K562 (cell line): ENCODE measurements at regions not wholly inside any gene's neighbourhood (a gene's known extent, or its start where the extent isn't known, plus 50 kb on each side); places are given as distances from the start of the nearest gene placed in this dataset.
A peak's percentile ranks its signal among the peaks of the same experiment; 100 is the strongest.

Experiments
- ATAC-seq: fragments of 200-7000 bp; cut with Tn5 transposase; 3 replicates; pipeline ENCODE4 v1.9.1; 2020; ENCODE audit warnings: moderate library complexity
- BruUV-seq: library from RNA; stranded (reverse); fragments of 400-500 nt; replicated peaks from 2 replicates; lab custom pipeline; 2021; lab: Mats Ljungman, UMichigan
- CTCF ChIA-PET: fragments of 300-600 bp; formaldehyde crosslinking; extraction: SDS; loops from one replicate; lab custom pipeline; 2021; ENCODE audit warnings: low intra/inter-chr PET ratio; lab: Yijun Ruan, JAX
- POLR2A ChIA-PET: fragments of 300-600, 350-650 bp; sonication (Branson Sonifier 250); formaldehyde crosslinking; extraction: SDS; loops from one replicate; lab custom pipeline; 2021; ENCODE audit warnings: antibody characterized with exemption, inconsistent platforms; lab: Yijun Ruan, JAX
- DNase-seq, 4 experiments: peaks; one replicate each; pipeline versions ENCODE4 v3.0.0 to v3.0.0-alpha.2; 2011 to 2018; ENCODE audit warnings: low spot score in 3 of 4, mixed read lengths in 3 of 4; ENCODE audit errors: extremely low read depth in 1 of 4
- FAIRE-seq: peaks from 2 replicates; lab custom pipeline; 2011; peaks lifted over from hg19 to GRCh38; lab: Jason Lieb, UNC
- H2AFZ ChIP-seq: 2 replicates; pipeline ENCODE4 v1.6.0; 2011; ENCODE audit warnings: low read depth, low read length, control low read depth, inconsistent platforms
- H3K27ac ChIP-seq: fragments of 200-600 bp; 3 replicates; pipeline ENCODE4 v1.8.0; 2011; ENCODE audit warnings: low read depth, mild to moderate bottlenecking, control low read depth, inconsistent platforms, low read length, moderate library complexity, mixed read lengths; ENCODE audit errors: extremely low read depth
- H3K27me3 ChIP-seq, 2 experiments: fragments of 300-600 bp in 1 of 2; 2 replicates in 1 of 2; 3 replicates in 1 of 2; pipeline versions ENCODE4 v1.6.0 to v1.8.0; 2011; ENCODE audit warnings: inconsistent platforms in 2 of 2, low read length in 2 of 2, mild to moderate bottlenecking in 1 of 2, mixed read lengths in 1 of 2, moderate library complexity in 1 of 2; ENCODE audit not compliant: control insufficient read depth in 2 of 2, insufficient read depth in 2 of 2
- H3K36me3 ChIP-seq: fragments of 300-600 bp; 3 replicates; pipeline ENCODE4 v1.8.0; 2011; ENCODE audit warnings: mild to moderate bottlenecking, low read length, inconsistent platforms; ENCODE audit not compliant: control insufficient read depth, insufficient read depth
- H3K4me1 ChIP-seq, 2 experiments: fragments of 200-600 bp in 1 of 2; replicated peaks in 1 of 2; 2 replicates in 1 of 2; 3 replicates in 1 of 2; pipeline versions ENCODE4 v1.5.1 to v1.8.0; 2011; ENCODE audit warnings: inconsistent platforms in 2 of 2, low read length in 2 of 2, mild to moderate bottlenecking in 1 of 2, mixed read lengths in 1 of 2, moderate library complexity in 1 of 2; ENCODE audit not compliant: control insufficient read depth in 2 of 2, insufficient read depth in 2 of 2
- H3K4me2 ChIP-seq: 2 replicates; pipeline ENCODE4 v1.6.1; 2011; ENCODE audit warnings: low read length, control low read depth, inconsistent platforms, mixed read lengths; ENCODE audit not compliant: insufficient read depth
- H3K4me3 ChIP-seq: fragments of 200-600 bp; sonication (generic), shearing (Covaris generic); 2 replicates; pipeline ENCODE4 v1.5.1; 2016; ENCODE audit warnings: control low read depth, inconsistent platforms
- H3K79me2 ChIP-seq: fragments of 200-600 bp; 3 replicates; pipeline ENCODE4 v1.8.0; 2011; ENCODE audit warnings: low read length, inconsistent platforms; ENCODE audit not compliant: control insufficient read depth, insufficient read depth
- H3K9ac ChIP-seq, 2 experiments: 2 replicates each; pipeline versions ENCODE4 v1.6.0 to v1.6.1; 2011; ENCODE audit warnings: low read depth in 2 of 2, low read length in 2 of 2, control low read depth in 1 of 2, inconsistent platforms in 1 of 2, mild to moderate bottlenecking in 1 of 2, mixed read lengths in 1 of 2; ENCODE audit not compliant: insufficient read depth in 1 of 2
- H3K9me1 ChIP-seq: one replicate; pipeline ENCODE4 v1.6.0; 2011; ENCODE audit warnings: inconsistent platforms, mild to moderate bottlenecking, low read length, moderate library complexity; ENCODE audit not compliant: control insufficient read depth, insufficient read depth
- H3K9me3 ChIP-seq: replicated peaks from 2 replicates; pipeline ENCODE4 v1.5.1; 2011; ENCODE audit warnings: low read depth, low read length, inconsistent platforms; ENCODE audit not compliant: control insufficient read depth, insufficient read depth
- H4K20me1 ChIP-seq: replicated peaks from 2 replicates; pipeline ENCODE4 v1.6.1; 2011; ENCODE audit warnings: low read length, inconsistent platforms, mixed read lengths; ENCODE audit not compliant: control insufficient read depth, insufficient read depth
- C11orf30 ChIP-seq: fragments of 450-650 bp; IDR thresholded peaks from 2 replicates; pipeline ENCODE4 v1.6.1; 2016; ENCODE audit warnings: low read depth, mild to moderate bottlenecking
- ELK1 ChIP-seq: sonication (generic); formaldehyde crosslinking; IDR thresholded peaks from 2 replicates; pipeline ENCODE4 v1.8.1; 2022; ENCODE audit warnings: missing genetic modification reagents
- PTBP1 ChIP-seq: fragments of 200-400 bp; formaldehyde crosslinking; IDR thresholded peaks from 2 replicates; pipeline ENCODE4 v1.6.1; 2017; ENCODE audit warnings: low read depth, low read length
- PTRF ChIP-seq: fragments of 450-650 bp; IDR thresholded peaks from 2 replicates; pipeline ENCODE4 v1.6.1; 2016; ENCODE audit warnings: mild to moderate bottlenecking, missing genetic modification characterization, missing compliant biosample characterization
- ZBTB11 ChIP-seq, 3 experiments: fragments of 200-800 bp in 1 of 3; fragments of 250-450 bp in 1 of 3; fragments of 450-650 bp in 1 of 3; sonication (Bioruptor Pico) in 1 of 3; sonication (Bioruptor generic) in 1 of 3; formaldehyde crosslinking in 1 of 3; IDR thresholded peaks; 2 replicates each; pipeline versions ENCODE4 v1.6.1 to v1.8.0; 2016 to 2022; ENCODE audit warnings: mild to moderate bottlenecking in 2 of 3, missing genetic modification characterization in 2 of 3, missing compliant biosample characterization in 1 of 3, moderate library complexity in 1 of 3
- ZC3H4 ChIP-seq: sonication (generic); formaldehyde crosslinking; IDR thresholded peaks from 2 replicates; pipeline ENCODE4 v1.9.0; 2021; ENCODE audit warnings: missing genetic modification reagents, borderline replicate concordance
- ZNF518B ChIP-seq: fragments of 250-450 bp; sonication (Bioruptor Pico); IDR thresholded peaks from 2 replicates; pipeline ENCODE4 v1.5.0; 2021; ENCODE audit warnings: mild to moderate bottlenecking, moderate library complexity
- WGBS: fragments of 100-300 bp; shearing (Covaris generic); methylation state at CpG from one replicate; pipeline ENCODE4 v1.1.6; 2016; ENCODE audit warnings: low coverage, mixed read lengths; ENCODE audit not compliant: insufficient coverage; ENCODE audit errors: missing lambda C conversion rate; 5-methylcytosine and 5-hydroxymethylcytosine counted together
- in situ Hi-C: fragments of 300-500 bp; cut with MboI; formaldehyde crosslinking; loops from 4 replicates; pipeline ENCODE4 v1.15.0; 2018; ENCODE audit warnings: inconsistent platforms, mixed read lengths
- intact Hi-C: fragments of 100-400 bp; cut with micrococcal nuclease; formaldehyde crosslinking; loops from 2 replicates; pipeline ENCODE4 v1.14.2; 2022
- TF ChIP-seq, protein P1 (sequence below): fragments of 450-650 bp; formaldehyde crosslinking; IDR thresholded peaks from 2 replicates; pipeline ENCODE4 v1.4.0; 2020; ENCODE audit warnings: mild to moderate bottlenecking, moderate library complexity
- TF ChIP-seq, protein P2 (sequence below): fragments of 150-350 bp; IDR thresholded peaks from 2 replicates; pipeline ENCODE4 v1.6.1; 2014; ENCODE audit warnings: low read depth, mild to moderate bottlenecking, low read length, borderline replicate concordance

GRCh38 chr12:43058616-43059015 lies 469.1 kb upstream of the PRICKLE1 start:
- no peak overlapping the region for H3K4me3 ChIP-seq
- BruUV-seq, result no TSS peak
- no peak for FAIRE-seq
- H3K9me1 ChIP-seq, result no peaks in the 10 kb centered on the region
- no peak overlapping the region for H2AFZ ChIP-seq
- H3K36me3 ChIP-seq, result no peaks in the 10 kb centered on the region
- WGBS, result 26% methylated on average over 3 of the region's 4 CpGs
- in situ Hi-C loops (no loop called here), intact Hi-C loops (no loop called here)
- H3K79me2 ChIP-seq, result no peaks in the 10 kb centered on the region
- no peak for ATAC-seq
- H3K27ac ChIP-seq, result no peak overlapping the region
- no peak for DNase-seq
- no peaks in the 10 kb centered on the region for H4K20me1 ChIP-seq
- ChIA-PET CTCF (no interaction called here), POLR2A (no interaction called here)
- no peaks in the 10 kb centered on the region for H3K4me1 ChIP-seq
- H3K4me2 ChIP-seq, result no peak overlapping the region
- no peaks in the 10 kb centered on the region for H3K27me3 ChIP-seq
- no peaks in the 10 kb centered on the region for H3K9me3 ChIP-seq
- H3K9ac ChIP-seq, result no peak overlapping the region
- TF ChIP-seq ZNF518B (CRISPR knock-in tag) (no peak), PTBP1 (no peak), PTRF (tag) (no peak), C11orf30 (peak; percentile 7; the same call in 1 of the 2 replicates), ZBTB11 (CRISPR knock-in tag; IDR thresholded peaks at IDR 0.05) (no peak), ELK1 (no peak), ZC3H4 (CRISPR knock-in tag) (no peak)
- TF ChIP-seq, protein P1, sequence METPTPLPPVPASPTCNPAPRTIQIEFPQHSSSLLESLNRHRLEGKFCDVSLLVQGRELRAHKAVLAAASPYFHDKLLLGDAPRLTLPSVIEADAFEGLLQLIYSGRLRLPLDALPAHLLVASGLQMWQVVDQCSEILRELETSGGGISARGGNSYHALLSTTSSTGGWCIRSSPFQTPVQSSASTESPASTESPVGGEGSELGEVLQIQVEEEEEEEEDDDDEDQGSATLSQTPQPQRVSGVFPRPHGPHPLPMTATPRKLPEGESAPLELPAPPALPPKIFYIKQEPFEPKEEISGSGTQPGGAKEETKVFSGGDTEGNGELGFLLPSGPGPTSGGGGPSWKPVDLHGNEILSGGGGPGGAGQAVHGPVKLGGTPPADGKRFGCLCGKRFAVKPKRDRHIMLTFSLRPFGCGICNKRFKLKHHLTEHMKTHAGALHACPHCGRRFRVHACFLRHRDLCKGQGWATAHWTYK (CRISPR knock-in tag), result no peak
- TF ChIP-seq, protein P2, sequence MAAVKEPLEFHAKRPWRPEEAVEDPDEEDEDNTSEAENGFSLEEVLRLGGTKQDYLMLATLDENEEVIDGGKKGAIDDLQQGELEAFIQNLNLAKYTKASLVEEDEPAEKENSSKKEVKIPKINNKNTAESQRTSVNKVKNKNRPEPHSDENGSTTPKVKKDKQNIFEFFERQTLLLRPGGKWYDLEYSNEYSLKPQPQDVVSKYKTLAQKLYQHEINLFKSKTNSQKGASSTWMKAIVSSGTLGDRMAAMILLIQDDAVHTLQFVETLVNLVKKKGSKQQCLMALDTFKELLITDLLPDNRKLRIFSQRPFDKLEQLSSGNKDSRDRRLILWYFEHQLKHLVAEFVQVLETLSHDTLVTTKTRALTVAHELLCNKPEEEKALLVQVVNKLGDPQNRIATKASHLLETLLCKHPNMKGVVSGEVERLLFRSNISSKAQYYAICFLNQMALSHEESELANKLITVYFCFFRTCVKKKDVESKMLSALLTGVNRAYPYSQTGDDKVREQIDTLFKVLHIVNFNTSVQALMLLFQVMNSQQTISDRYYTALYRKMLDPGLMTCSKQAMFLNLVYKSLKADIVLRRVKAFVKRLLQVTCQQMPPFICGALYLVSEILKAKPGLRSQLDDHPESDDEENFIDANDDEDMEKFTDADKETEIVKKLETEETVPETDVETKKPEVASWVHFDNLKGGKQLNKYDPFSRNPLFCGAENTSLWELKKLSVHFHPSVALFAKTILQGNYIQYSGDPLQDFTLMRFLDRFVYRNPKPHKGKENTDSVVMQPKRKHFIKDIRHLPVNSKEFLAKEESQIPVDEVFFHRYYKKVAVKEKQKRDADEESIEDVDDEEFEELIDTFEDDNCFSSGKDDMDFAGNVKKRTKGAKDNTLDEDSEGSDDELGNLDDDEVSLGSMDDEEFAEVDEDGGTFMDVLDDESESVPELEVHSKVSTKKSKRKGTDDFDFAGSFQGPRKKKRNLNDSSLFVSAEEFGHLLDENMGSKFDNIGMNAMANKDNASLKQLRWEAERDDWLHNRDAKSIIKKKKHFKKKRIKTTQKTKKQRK, result no peak
